ENCODE measurements at regions not wholly inside any gene's neighbourhood (a gene's known extent, or its start where the extent isn't known, plus 50 kb on each side); places are given as distances from the start of the nearest gene placed in this dataset.
"Not testable (repeated sequence)": the region's sequence is repeated elsewhere in the genome, so short reads cannot be mapped to it uniquely, and the experiment has no call there.

- H3K27me3 Mint-ChIP-seq (ENCODE audit: unreplicated experiment), result peaks cover 1% of the 10 kb centered on the region
- H3K4me3 Mint-ChIP-seq (ENCODE audit: unreplicated experiment), result no peak overlapping the region
These were observed 75.1 kb upstream of the PCAT7 start for GRCh38 chr9:94479757-94480156.

GRCh38 chr9:94480205-94480604 is 74.7 kb upstream of the PCAT7 start:
- no peaks in the 10 kb centered on the region for H3K36me3 Mint-ChIP-seq (ENCODE audit: low read depth, unreplicated experiment)
- H3K27ac Mint-ChIP-seq (ENCODE audit: unreplicated experiment), result no peak overlapping the region
- no peak for TF ChIP-seq CTCF (IDR thresholded peaks at IDR 0.05; ENCODE audit: unreplicated experiment)
- no peak overlapping the region for H3K4me3 Mint-ChIP-seq (ENCODE audit: unreplicated experiment)
- peaks cover 1% of the 10 kb centered on the region for H3K27me3 Mint-ChIP-seq (ENCODE audit: unreplicated experiment)
- H3K4me1 Mint-ChIP-seq (ENCODE audit: unreplicated experiment), result peaks cover 3% of the 10 kb centered on the region
- H3K9me3 Mint-ChIP-seq (ENCODE audit: unreplicated experiment), result no peaks in the 10 kb centered on the region
- no peak for DNase-seq (ENCODE audit: low spot score)

More at GRCh38 chr9:94479757-94480156, 75.1 kb upstream of the PCAT7 start:
- Mint-ChIP-seq H3K9me3 (ENCODE audit: unreplicated experiment) (no peaks in the 10 kb centered on the region), H3K36me3 (ENCODE audit: low read depth, unreplicated experiment) (no peaks in the 10 kb centered on the region), H3K4me1 (ENCODE audit: unreplicated experiment) (peaks cover 3% of the 10 kb centered on the region), H3K27ac (ENCODE audit: unreplicated experiment) (no peak overlapping the region)
- no peak for TF ChIP-seq CTCF (IDR thresholded peaks at IDR 0.05; ENCODE audit: unreplicated experiment)
- no peak for DNase-seq (ENCODE audit: low spot score)

- H3K27ac Mint-ChIP-seq (ENCODE audit: unreplicated experiment), result no peak overlapping the region
- DNase-seq (ENCODE audit: low spot score), result no peak
- peaks cover 3% of the 10 kb centered on the region for H3K4me1 Mint-ChIP-seq (ENCODE audit: unreplicated experiment)
- no peak overlapping the region for H3K4me3 Mint-ChIP-seq (ENCODE audit: unreplicated experiment)
- no peaks in the 10 kb centered on the region for H3K36me3 Mint-ChIP-seq (ENCODE audit: low read depth, unreplicated experiment)
- H3K9me3 Mint-ChIP-seq (ENCODE audit: unreplicated experiment), result no peaks in the 10 kb centered on the region
- TF ChIP-seq CTCF (IDR thresholded peaks at IDR 0.05; ENCODE audit: unreplicated experiment), result no peak
- H3K27me3 Mint-ChIP-seq (ENCODE audit: unreplicated experiment), result peaks cover 1% of the 10 kb centered on the region
These were observed 72.8 kb upstream of the PCAT7 start for GRCh38 chr9:94482110-94482509.

GRCh38 chr9:94490465-94490864 is 64.4 kb upstream of the PCAT7 start:
- no peak for TF ChIP-seq CTCF (IDR thresholded peaks at IDR 0.05; ENCODE audit: unreplicated experiment)
- Mint-ChIP-seq H3K27ac (ENCODE audit: unreplicated experiment) (no peak overlapping the region), H3K4me1 (ENCODE audit: unreplicated experiment) (no peaks in the 10 kb centered on the region), H3K36me3 (ENCODE audit: low read depth, unreplicated experiment) (no peaks in the 10 kb centered on the region), H3K4me3 (ENCODE audit: unreplicated experiment) (no peak overlapping the region), H3K9me3 (ENCODE audit: unreplicated experiment) (no peaks in the 10 kb centered on the region), H3K27me3 (ENCODE audit: unreplicated experiment) (peaks cover 4% of the 10 kb centered on the region)
- peak; percentile 25 for DNase-seq (ENCODE audit: low spot score)

- not testable (repeated sequence) for H3K9me3 Mint-ChIP-seq (ENCODE audit: unreplicated experiment); H3K27ac Mint-ChIP-seq (ENCODE audit: unreplicated experiment); H3K4me1 Mint-ChIP-seq (ENCODE audit: unreplicated experiment); H3K36me3 Mint-ChIP-seq (ENCODE audit: low read depth, unreplicated experiment); DNase-seq (ENCODE audit: low spot score); H3K4me3 Mint-ChIP-seq (ENCODE audit: unreplicated experiment); H3K27me3 Mint-ChIP-seq (ENCODE audit: unreplicated experiment)
These were observed 62.8 kb upstream of the PCAT7 start for GRCh38 chr9:94492125-94492524.
